Brain pericyte (primary cell): ENCODE measurements at regions not wholly inside any gene's neighbourhood (a gene's known extent, or its start where the extent isn't known, plus 50 kb on each side); places are given as distances from the start of the nearest gene placed in this dataset.
"Not testable (repeated sequence)": the region's sequence is repeated elsewhere in the genome, so short reads cannot be mapped to it uniquely, and the experiment has no call there.

Source experiments
- DNase-seq: peaks from one replicate; pipeline ENCODE4 v3.0.0-alpha.2; 2012; ENCODE audit warnings: low read depth, low spot score

DNA sequence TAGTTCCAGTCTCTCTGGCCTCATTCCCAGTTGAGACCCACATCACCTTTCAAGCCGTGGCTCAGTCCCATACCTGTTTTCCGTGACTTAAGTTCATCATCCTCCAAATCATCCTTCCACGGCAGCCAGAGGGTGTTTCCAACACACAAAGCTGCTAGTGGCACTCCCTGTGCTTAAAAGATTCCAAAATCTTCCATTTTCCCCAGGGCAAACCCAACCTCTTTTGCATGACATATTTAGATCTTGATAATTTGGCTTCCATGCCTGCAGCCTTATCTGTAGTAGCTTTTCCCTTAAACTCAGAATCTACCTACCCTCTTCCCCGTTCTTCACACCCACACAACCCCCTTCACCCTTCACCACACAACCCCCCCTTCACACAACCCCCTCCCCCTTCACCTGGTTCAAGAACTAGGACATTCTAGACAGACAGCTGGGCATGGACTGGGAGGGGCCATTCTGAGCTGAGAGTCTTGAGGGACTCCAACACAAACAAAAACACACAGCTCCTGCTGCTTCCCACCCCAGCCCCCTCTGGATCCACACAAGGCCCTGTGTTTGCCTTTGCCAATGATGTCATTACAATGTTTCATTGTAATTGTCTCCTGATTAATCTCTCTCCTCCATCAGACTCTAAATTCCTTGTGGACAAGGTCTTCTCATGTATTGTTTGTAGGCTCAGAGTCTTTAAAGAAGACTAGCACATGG is 268.2 kb downstream of the SH3GL2 start:
- DNase-seq = no peak

DNA sequence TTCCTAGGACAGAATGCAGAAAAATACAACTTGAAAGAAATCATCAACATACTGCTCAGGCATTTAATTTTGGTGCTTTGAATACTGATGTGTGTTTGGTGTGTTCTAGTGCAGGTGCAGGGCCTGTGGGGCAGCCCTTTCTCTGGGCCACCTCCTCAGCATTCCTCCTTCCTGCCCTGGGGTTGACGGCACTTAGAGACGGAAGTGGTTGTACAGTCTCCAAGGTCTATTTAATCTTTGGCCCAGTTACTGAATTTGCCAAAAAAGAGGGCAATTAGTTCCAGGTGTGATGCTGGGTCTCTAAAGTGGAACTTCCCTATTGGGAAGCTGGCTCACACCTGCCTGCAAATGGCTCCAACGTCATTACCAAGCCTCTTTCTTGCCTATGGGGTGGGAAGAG is 269.0 kb downstream of the SH3GL2 start:
- DNase-seq = no peak

DNA sequence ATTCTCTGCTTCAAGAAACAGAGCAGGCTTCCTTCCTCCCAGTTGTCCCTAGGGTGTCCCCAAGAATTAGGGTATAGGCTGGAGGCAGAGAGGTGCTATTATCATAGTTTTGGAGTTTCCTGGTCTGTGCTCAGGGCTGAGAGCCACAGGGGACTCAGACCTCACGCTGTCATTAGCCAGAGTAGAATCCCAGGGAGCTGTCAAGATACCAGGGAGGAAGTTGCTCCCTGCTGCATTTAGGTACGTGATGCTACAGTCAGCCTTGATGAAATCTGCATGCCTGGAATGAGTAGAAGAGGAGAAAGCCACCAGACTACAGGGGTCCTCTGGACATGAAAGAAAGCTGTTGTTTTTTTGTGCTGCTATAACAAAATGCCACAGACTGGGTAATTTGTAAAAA is 273.2 kb downstream of the SH3GL2 start:
- no peak for DNase-seq

DNA sequence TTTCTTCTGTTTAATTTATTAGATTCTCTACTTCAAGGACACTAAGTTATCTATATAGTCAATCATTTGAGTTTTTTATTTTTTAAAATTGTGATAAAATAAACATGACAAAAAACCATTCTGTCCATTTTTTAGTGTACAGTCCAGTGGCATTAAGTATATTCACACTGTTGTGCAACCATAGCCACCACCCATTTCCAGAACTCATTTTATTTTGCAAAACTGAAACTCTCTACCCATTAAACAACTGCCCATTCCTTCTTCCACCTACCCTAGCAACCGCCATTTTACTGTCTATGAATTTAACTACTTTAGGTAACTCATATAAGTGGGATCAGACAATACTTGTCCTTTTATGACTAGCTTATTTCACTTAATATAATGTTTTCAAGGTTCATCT is 275.6 kb downstream of the SH3GL2 start:
- no peak for DNase-seq

DNA sequence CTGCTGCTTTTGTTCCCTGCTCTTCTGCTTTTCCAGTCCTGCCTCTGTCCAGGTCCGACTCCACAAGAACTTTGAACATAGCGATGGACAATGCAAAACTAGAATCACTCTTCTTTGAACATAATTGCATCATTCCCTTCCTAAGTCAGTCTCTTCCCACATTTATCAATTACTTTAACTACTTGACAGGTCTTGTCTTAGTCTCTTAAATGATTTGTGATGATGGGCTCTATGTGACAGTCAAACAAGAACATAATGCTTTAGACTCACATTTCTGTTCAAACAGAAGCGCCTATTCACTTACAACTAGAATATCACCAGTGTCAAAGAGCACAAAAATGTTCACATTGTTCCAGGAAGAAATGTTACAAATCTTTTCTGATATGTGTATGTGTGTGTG is 278.1 kb downstream of the SH3GL2 start:
- no peak for DNase-seq

DNA sequence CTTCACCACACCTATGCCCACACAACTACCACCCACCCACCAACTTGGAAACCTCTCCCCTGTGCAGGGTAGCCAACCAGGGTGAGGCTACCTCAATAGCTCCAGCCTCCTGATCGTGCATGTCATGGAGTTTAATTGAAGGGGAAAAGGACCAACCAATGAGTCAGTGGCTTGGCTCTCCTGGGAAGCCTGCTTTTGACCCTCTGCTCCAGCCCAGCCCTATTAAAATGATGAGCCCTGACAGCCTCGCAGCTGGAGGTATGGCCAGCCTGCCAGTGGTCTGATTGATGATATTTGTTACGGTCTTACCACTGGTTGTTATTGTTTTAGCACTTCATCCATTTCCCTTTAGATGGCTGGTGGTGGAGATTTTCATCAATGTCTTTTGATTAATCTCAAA is 280.4 kb downstream of the SH3GL2 start:
- DNase-seq = no peak

DNA sequence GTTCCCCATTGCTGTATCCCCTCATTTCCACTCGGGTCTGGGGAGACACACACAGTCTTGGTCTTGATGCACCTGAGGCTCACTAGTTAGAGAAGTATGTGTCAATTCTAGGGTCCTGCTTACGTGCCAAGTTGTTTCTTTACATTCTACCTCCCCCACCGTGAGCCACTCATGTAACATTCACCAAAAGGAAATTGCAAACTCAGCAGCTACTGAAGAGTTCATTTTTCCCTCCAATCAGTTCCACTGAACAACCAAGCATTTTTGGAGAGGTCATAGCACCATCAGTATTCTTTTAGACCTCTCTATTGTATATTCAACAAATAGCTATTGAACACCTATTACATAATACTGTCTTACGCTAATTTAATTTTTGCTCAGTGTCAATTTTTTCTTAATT is 281.1 kb downstream of the SH3GL2 start:
- DNase-seq = no peak

DNA sequence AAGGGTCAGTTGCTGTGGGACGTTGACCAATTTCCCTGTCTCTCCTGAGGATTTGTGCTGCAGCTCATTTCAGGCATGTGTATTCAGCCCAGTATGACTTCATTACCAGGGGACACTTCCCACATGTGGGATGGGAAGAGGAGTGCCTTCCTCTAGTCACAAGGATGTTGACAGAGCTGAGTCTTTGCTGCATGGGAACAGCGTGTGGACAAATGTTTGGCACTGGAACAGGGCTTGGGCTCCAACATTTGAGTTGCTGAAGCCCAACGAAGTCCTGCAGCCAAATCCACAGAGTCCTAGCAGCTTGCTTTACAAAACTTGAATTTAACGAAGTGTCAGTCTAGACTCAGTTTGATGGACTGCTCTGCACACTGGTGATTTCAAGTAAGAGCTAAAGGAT is 283.2 kb downstream of the SH3GL2 start:
- DNase-seq = no peak

DNA sequence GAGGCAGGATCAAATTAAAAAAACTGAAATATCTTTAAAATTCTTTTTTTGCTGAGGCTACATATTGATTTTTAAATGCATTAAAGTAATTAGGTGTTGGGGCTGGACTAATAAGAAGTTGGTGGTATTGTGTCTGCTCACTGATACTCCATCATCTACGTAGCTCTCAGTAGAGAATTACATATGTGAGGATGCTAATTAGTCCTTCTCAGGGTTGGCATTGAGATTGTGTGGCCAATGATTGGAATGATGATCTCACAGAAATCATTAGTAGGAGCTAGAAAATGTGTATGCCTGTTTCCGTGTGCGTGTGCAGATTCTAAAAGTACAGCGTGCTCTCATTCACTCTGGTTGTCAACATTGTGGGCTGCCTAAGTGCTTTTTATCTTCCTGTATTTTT is 283.8 kb downstream of the SH3GL2 start:
- no peak for DNase-seq

DNA sequence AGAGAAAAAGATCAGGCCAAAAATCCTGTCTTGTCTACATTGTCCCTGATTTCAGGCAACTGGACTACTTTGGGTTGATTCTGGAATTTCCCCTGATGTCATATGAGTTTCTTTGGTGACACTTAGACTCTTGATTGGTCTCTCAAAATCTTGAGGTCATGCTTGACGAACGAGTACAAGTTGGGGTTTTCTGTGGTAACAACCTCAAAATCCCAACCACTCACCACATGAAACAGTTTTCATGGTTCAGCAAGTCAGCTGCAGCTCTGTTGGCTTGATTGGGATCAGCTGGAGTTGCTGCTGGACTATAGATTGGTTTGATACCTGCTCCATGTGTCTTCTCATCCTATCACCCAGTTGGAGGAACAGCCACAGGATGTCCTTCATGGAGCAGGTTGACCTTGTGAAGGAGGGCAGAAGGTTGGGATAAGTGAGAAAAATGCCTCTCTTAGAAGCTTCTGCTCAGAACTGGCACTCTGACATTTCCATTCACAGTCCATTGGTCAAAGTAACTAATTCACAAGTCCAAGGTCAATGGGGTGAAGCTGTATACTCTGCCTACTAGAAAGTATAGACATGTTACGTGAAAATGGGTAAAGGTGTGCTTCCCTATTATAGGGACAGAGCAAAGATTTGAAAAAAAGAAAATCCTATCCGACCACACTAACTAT is 284.5 kb downstream of the SH3GL2 start:
- no peak for DNase-seq

DNA sequence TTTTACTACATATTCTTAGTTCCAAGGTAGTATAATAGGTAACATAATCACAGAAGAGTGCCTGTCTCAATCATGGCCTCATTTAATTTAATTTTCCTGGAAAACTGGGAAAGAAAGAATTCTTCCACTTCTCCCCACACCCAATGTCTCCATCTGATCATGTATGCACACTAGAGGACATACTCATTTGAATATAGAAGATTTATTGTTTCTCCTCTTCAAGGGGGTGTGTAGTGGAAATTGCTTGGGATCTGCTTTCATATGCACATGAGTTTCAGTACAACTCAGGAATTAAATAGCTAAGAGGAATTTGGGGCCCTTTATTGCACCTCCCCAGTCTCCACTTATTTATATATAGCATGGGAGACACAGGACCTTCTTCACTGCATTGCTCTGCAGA is 285.1 kb downstream of the SH3GL2 start:
- no peak for DNase-seq

DNA sequence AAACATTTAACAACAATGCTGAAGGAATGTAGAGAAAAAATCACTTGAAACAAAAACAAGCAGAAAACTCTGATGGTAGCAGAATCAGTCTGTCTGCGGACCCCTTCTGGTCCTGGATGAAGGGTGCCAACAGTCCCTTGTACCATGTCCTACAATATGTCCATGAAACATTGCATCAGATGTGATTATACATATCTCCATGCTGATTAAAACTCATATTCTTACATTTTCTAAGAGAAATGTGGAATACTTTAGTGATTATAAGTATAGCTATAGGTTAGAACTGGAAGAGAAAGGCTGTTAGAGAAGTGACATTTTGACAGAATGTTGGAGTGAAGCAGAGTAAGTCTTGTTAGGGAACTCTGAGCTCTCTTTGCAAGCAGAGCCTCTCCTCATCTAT is 286.1 kb downstream of the SH3GL2 start:
- DNase-seq = no peak

DNA sequence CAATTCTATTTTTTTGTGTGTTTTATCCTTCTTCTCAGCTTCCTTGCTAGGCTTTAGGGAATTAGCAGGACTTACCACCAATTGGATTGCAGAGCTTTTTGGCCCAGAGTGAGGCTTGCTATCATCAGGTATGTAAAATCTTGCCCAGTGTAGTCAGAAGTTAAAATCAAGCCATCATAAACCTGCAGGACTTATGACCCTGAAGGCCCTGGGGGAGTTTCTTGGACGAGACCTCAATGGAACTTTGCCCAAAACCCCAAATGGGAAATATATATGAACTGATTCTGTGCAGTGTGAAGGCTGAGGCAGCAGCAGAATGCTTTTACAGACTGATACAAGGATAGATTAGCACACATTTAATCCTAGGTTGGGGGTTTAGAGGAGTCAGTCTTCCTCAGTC is 287.0 kb downstream of the SH3GL2 start:
- no peak for DNase-seq

DNA sequence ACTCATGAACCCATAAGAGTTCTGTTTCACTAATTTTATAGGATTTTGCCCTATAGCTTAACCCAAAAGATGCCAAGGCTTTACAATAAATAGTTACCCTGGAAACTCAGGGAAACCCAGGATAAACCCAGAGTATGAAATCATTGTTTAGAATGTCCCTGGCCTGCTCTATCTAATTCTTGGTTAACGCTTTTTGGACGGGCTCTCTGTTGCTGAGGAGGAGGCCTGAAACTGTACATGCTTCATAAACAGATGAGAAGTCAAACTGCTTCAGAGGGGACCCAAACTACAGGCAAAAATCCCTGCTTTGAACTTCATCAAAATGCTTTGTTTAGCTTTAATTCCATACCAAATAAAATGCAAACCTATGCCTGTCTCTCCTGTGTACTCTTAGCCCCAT is 291.9 kb downstream of the SH3GL2 start:
- no peak for DNase-seq

DNA sequence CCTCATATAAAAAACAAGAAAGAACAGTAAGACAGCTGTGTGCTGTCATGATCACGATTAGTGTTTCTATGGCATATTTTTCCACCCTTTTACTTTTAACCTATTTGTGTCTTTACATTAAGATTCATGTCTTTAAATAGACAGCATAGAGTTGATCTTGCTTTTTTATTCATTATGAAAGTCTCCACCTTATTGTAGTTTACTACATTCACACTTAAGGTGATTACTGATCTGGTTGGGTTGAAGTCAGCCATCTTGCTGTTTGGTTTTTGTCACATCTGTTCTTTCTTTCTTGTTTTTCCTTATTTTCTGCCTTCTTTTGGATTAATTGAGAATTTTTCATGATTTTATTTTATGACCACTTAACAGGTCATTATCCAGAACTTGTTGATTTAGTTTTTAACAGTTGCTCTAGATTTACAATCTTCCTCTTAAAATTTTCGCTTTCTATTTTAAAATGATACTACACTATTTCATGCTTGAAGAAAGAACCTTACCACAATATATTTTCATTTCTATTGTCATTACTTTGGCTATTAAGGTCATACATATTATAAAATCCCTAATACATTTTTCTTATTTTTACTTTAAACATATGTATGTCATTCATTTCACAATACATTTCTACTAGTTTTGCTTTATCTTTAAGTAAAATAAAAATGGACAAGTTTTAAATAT is 292.5 kb downstream of the SH3GL2 start:
- DNase-seq = no peak

DNA sequence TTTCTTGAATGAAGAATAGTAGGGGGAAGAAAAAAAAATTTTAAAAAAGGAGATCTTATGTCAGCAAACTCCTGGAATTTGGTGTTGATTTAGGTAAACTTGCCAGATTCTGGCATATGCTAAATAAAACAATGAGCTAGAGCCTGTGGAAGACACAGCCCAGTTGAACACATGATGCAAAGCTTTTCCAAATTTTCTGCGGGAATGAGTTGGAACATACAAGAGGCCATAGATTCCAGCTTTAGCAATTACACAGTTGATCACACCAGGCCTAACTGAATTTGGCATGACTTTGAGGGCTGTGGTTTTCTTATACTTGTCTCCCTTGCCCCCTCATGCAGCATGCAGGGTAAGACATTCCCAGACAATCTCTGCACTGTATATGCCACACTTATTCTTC is 297.0 kb downstream of the SH3GL2 start:
- DNase-seq = no peak

DNA sequence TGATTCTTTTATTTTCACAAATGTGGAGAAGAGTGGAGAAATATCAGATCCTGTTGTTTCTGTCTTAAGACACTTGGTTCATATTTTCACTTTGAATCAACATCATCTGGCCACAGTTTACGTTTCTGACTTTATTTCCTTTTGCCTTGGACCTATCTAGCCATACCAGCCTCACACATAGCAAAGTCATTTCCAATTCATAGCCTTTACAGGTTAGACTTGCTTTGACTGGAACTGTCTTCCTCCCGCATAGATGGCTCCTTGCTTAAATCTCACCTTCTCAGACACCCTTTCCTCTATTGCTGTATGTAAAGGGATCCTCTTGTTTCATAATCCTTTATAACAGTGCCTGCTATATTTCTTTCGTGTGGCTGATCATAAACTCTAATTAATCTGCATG is 297.8 kb downstream of the SH3GL2 start:
- DNase-seq = no peak

DNA sequence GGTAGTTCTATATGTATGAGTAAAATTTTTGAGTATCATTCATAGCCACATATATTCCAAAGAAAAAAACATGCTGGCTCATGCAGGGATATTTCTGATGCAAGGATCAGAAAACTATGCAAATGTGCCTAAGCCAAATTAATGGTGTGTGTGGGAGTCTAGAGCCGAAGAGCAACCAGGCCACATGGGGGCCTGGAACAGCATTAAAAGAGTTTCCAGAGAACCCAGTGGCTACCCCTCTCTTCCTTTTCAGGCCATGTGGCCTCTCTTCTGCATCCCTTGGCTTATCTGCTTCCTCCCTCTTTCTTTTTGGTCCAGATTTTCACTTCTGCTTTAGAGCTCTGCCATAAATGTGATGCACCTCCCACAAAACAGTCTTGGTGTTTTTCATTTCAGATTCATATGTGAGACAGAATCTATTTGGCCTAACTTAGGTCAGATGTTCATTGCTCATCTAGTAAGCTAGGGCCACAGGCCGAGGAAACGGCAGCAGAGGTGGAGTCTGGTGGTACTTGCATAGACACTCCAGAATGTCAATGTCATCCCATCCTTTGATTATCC is 300.0 kb downstream of the SH3GL2 start:
- DNase-seq = no peak

DNA sequence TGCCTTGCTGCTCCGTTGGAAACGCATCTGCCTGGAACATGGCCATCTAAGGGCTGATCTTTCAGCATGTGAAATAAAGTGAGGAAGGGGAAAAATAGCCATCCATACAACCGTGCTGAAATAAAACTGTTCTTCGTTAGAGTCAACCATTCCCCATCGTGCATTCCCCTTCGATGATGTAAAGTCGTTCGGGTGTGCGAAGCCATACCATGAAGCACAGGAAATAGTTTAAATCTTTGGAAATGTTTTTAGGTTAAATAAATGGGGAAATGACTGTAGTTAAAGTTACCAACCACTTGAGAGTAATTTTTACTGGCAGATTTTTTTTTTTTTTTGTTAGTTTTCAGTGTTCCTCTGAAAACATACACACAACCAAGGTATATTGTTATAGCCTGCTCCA is 302.5 kb downstream of the SH3GL2 start:
- DNase-seq = no peak

DNA sequence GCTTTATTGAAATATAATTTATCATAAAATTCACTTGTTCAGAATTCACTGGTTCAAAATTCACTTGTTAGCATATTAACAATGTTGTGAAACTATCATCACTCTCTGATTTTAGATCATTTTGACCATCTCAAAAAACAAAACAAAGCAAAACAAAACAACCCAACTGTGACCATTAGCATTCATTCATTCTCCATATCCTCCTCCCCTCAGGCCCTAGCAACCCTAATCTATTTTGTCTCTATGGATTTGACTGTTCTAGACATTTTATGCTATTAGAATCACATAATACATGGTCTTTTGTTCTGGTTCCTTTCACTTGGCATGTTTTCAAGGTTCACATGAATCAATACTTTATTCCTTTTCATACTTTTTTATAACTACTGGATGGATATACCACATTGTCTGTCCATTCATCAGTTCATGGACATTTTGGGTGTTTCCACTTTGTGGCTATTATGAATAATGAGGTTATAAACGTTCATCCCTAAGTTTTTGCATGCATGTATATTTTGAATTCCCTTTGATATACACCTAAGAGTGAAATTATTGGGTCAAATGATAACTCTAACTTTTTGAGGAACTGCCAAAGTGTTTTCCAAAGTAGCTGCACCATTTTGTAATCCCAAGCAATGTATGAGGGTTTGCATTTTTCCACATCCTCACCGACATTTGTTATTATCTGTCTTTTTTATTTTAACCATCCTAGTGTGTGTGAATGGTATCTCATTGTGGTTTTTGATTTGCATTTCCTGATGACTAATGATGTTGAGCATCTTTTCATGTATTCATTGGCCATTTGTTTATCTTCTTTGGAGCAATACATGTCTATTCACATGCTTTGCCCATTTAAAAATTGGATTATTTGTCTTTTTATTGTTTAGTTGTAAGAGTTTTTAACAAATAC is 304.1 kb downstream of the SH3GL2 start:
- DNase-seq = no peak

DNA sequence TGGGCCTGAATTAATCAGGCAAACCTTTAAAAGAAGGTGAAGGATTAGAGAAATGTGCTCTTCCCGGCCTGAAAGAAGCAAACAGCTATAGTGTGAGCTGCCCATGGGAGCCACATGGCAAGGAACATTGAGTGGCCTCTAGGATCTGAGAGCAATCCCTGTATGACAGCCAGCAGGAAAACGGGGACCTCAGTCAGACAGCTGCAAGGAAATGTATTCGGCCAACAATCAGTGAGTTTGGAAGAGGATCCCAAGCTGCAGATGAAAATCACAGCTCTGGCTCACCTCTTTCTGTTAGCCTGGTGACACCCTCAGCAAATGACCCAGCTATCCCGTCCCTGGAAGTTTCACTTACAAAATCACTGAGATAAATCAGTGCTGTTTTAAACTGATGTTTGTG is 309.2 kb downstream of the SH3GL2 start:
- no peak for DNase-seq

DNA sequence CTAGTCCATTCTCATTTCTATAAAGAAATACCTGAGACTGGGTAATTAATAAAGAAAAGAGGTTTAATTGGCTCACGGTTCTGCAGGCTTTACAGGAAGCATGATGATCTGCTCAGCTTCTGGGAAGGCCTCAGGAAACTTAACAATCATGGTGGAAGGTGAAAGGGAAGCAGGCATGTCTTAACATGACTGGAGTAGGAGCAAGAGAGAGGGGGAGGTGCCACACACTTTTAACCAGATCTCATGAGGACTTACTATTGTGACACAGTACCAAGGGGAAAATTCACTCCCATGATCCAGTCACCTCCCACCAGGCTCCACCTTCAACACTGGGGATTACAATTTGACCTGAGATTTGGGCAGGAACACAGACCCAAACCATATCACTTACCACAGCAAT is 310.1 kb downstream of the SH3GL2 start:
- not testable (repeated sequence) for DNase-seq
